ENCODE measurements at regions not wholly inside any gene's neighbourhood (a gene's known extent, or its start where the extent isn't known, plus 50 kb on each side); places are given as distances from the start of the nearest gene placed in this dataset.

DNA sequence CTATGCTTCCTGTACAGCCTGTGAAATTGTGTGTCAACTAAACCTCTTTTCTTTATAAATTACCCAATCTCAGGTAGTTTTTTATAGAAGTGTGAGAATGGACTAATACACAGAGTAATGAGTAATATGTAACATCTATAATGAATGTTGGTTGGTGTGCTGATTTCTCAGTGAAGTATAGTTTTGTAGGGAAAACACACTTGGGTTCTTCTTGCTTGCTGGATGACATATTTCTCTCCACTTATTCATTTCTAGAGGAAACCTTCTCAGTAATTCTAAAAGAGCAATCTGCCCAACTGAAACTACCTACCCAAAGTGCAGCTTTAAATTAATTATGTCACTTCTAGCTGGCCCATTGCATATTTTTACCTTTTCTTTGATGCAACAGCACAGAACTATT, 81.1 kb upstream of the RORB start:
- TF ChIP-seq SIN3A (IDR thresholded peaks at IDR 0.05; ENCODE audit: borderline replicate concordance, insufficient read depth, low read length), result no peak
- TF ChIP-seq POLR2AphosphoS5 (IDR thresholded peaks at IDR 0.05; ENCODE audit: low read depth, low read length), result no peak

DNA sequence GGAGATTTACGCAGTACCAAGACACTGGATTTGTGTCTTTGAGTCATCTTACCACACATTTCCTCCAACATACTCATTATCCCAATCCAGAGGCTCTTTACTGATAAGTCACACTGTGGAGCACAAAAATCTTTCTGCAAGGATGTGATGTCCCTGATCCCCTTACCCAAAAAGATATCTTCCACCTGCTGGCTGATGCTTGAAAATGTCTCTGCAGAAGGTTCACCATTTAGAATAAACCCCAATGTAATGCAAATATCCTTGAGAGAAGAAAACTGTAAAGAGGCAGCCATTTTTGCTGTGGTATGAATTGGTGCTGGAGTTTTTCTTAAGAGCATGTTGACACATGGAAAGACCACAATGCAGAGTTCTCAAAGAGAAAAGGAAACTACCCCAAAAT, 65.7 kb upstream of the RORB start:
- TF ChIP-seq POLR2AphosphoS5 (IDR thresholded peaks at IDR 0.05; ENCODE audit: low read depth, low read length), result no peak
- TF ChIP-seq FOXP2 (optimal IDR thresholded peaks at IDR 0.05; ENCODE audit: borderline replicate concordance, extremely low read depth, extremely low read length, insufficient read depth), result no peak
- TF ChIP-seq, protein P1, sequence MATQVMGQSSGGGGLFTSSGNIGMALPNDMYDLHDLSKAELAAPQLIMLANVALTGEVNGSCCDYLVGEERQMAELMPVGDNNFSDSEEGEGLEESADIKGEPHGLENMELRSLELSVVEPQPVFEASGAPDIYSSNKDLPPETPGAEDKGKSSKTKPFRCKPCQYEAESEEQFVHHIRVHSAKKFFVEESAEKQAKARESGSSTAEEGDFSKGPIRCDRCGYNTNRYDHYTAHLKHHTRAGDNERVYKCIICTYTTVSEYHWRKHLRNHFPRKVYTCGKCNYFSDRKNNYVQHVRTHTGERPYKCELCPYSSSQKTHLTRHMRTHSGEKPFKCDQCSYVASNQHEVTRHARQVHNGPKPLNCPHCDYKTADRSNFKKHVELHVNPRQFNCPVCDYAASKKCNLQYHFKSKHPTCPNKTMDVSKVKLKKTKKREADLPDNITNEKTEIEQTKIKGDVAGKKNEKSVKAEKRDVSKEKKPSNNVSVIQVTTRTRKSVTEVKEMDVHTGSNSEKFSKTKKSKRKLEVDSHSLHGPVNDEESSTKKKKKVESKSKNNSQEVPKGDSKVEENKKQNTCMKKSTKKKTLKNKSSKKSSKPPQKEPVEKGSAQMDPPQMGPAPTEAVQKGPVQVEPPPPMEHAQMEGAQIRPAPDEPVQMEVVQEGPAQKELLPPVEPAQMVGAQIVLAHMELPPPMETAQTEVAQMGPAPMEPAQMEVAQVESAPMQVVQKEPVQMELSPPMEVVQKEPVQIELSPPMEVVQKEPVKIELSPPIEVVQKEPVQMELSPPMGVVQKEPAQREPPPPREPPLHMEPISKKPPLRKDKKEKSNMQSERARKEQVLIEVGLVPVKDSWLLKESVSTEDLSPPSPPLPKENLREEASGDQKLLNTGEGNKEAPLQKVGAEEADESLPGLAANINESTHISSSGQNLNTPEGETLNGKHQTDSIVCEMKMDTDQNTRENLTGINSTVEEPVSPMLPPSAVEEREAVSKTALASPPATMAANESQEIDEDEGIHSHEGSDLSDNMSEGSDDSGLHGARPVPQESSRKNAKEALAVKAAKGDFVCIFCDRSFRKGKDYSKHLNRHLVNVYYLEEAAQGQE (IDR thresholded peaks at IDR 0.05; ENCODE audit: insufficient read depth in 1 of 2, low read depth in 2 of 2, low read length in 2 of 2), result no peak
- no peak for TF ChIP-seq TAF1 (IDR thresholded peaks at IDR 0.05; ENCODE audit: borderline replicate concordance, insufficient read depth, low read length)
- TF ChIP-seq SIN3A (IDR thresholded peaks at IDR 0.05; ENCODE audit: borderline replicate concordance, insufficient read depth, low read length), result no peak

DNA sequence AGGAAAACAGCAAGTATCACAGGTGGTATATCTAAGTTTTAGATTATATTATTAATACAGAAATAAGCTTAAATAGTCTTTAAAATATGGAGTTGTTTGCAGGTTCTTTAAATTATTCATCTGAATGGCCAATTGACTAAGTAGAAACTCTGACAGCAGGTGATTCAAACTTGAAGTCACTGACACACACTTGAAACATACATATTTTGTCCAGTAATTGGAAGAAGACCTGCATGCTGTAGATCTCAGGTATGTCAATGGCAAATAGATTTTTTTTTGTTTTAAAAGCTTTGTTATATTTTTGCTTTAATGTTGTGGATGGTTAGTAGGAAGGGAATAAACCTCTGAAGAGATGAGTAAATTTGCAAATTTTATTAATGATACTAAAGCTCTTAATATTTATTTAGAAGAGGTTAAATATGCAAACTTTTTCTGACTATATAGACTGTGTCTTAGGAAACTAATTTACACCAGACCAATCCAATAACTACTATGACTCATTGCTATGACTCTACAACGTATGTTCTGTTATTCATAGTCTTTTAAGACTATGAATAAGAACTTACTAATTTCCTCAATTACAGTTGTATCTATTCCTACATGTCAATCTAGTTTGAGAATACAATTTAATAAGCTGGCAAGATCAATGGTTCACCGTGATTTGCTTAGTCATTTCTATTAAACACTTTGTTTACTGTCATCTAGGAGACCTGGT, 53.9 kb upstream of the RORB start:
- TF ChIP-seq POLR2AphosphoS5 (IDR thresholded peaks at IDR 0.05; ENCODE audit: low read depth, low read length), result no peak
- TF ChIP-seq SIN3A (IDR thresholded peaks at IDR 0.05; ENCODE audit: borderline replicate concordance, insufficient read depth, low read length), result no peak
- TF ChIP-seq FOXP2 (optimal IDR thresholded peaks at IDR 0.05; ENCODE audit: borderline replicate concordance, extremely low read depth, extremely low read length, insufficient read depth), result no peak
- TF ChIP-seq, protein P1 (IDR thresholded peaks at IDR 0.05; ENCODE audit: insufficient read depth in 1 of 2, low read depth in 2 of 2, low read length in 2 of 2), result no peak
- TF ChIP-seq TAF1 (IDR thresholded peaks at IDR 0.05; ENCODE audit: borderline replicate concordance, insufficient read depth, low read length), result no peak

DNA sequence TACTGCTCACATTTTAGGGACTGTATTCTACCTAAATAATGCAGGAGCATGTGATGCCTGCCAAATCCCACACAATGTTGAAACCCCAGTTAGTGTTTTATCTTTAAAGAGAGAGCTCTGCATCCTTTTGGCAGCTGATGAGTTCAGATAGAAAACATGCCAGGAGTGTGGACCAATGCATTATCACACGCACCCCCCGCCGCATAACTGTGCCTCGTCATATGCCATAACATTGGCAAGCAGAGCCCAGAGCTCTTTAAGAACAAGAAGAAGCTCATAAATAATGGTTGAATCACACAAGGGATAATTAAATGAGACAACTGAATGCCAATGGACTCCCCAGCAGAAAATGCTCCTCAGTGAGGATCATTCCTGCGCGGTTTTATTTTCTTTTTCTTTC, 52.8 kb upstream of the RORB start:
- TF ChIP-seq TAF1 (IDR thresholded peaks at IDR 0.05; ENCODE audit: borderline replicate concordance, insufficient read depth, low read length), result no peak
- TF ChIP-seq, protein P1 (IDR thresholded peaks at IDR 0.05; ENCODE audit: insufficient read depth in 1 of 2, low read depth in 2 of 2, low read length in 2 of 2), result no peak
- TF ChIP-seq FOXP2 (optimal IDR thresholded peaks at IDR 0.05; ENCODE audit: borderline replicate concordance, extremely low read depth, extremely low read length, insufficient read depth), result no peak
- no peak for TF ChIP-seq SIN3A (IDR thresholded peaks at IDR 0.05; ENCODE audit: borderline replicate concordance, insufficient read depth, low read length)
- TF ChIP-seq POLR2AphosphoS5 (IDR thresholded peaks at IDR 0.05; ENCODE audit: low read depth, low read length), result no peak

Data from PFSK-1 (cell line).